ENCODE measurements at regions not wholly inside any gene's neighbourhood (a gene's known extent, or its start where the extent isn't known, plus 50 kb on each side); places are given as distances from the start of the nearest gene placed in this dataset.
"Not testable (repeated sequence)": the region's sequence is repeated elsewhere in the genome, so short reads cannot be mapped to it uniquely, and the experiment has no call there.

DNA sequence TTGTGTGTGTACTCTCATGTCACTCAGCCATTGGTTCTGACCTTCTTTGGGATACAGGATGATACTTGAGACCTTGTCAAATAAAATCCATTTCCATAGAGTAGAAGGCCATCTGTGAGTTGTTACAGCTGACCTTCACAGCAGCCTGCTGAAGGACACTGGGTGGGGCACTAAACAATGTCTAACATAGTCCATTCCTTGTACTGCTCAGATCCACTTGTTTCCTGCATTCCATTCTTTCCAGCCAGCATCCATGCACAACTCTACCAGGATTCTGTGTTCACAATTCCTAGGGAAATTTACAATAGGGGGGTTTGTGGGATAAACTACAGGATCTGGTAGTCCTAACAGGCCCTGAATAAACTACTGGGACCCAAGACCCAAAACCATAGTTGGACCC is 286.4 kb downstream of the RASEF start:
- no peak overlapping the region for H3K9ac ChIP-seq (ENCODE audit: insufficient read depth, low read length, poor library complexity, severe bottlenecking)
- H3K4me2 ChIP-seq (replicated peaks; ENCODE audit: extremely low read depth, low read length, poor library complexity, severe bottlenecking): no peak overlapping the region
- no peak overlapping the region for H3K27ac ChIP-seq (ENCODE audit: low read depth in 1 of 2, low read length in 2 of 2)
- Mint-ChIP-seq H3K27me3 (ENCODE audit: low read depth in 3 of 3) (no peaks in the 10 kb centered on the region), H3K4me1 (no peaks in the 10 kb centered on the region), H3K36me3 (no peaks in the 10 kb centered on the region), H3K9me3 (peaks cover 2 to 15% (median 6%) of the 10 kb centered on the region in 7 donors), H3K27ac (no peak overlapping the region), H3K4me3 (no peak overlapping the region)
- no peaks in the 10 kb centered on the region for H3K27me3 ChIP-seq (ENCODE audit: control insufficient read depth in 2 of 2, insufficient read depth in 2 of 2, low read length in 2 of 2)
- H3K4me3 ChIP-seq (replicated peaks in 1 of 3; ENCODE audit: low read depth in 2 of 3, low read length in 3 of 3): no peak overlapping the region
- no peak for DNase-seq
- intact Hi-C loops (cut with micrococcal nuclease): no loop called here
- no peaks in the 10 kb centered on the region for H4K20me1 ChIP-seq (ENCODE audit: insufficient read depth, low read length)
- no peaks in the 10 kb centered on the region for H3K36me3 ChIP-seq (replicated peaks in 1 of 2; ENCODE audit: control insufficient read depth in 1 of 2, insufficient read depth in 2 of 2, low read length in 2 of 2)
- H3K79me2 ChIP-seq (ENCODE audit: insufficient read depth, low read length): no peaks in the 10 kb centered on the region
- no peak overlapping the region for H2AFZ ChIP-seq (ENCODE audit: insufficient read depth, low read depth, low read length, poor library complexity, severe bottlenecking)
- TF ChIP-seq CTCF (IDR thresholded peaks at IDR 0.05): no peak
- H3K9me3 ChIP-seq (replicated peaks in 1 of 2; ENCODE audit: control insufficient read depth in 1 of 2, insufficient read depth in 1 of 2, low read length in 2 of 2): peaks cover 0 to 4% of the 10 kb centered on the region in 2 donors
- H3K4me1 ChIP-seq (ENCODE audit: control insufficient read depth in 1 of 2, insufficient read depth in 2 of 2, low read length in 2 of 2): no peaks in the 10 kb centered on the region

DNA sequence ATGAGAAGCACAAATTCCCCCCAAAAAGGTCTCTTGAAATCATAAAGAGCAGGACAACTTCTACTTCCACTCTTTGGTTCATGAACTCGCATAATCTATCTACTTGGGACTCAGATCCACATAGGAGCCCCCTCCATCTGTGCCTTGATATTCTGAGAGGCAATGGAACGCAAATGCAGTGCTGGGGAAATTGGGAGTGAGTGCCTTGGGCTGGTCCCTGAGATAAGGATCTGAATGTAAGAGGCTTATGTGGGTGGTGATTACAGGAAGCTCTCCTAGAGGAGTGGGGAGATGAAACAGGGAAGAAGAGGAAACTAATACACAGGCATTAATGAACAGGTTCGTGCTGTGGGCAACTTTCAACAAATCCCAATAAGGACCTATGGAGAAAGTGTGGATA is 285.6 kb downstream of the RASEF start:
- Histone ChIP-seq H3K27ac (ENCODE audit: low read depth in 1 of 2, low read length in 2 of 2) (no peak overlapping the region), H2AFZ (ENCODE audit: insufficient read depth, low read depth, low read length, poor library complexity, severe bottlenecking) (no peak overlapping the region), H3K4me1 (ENCODE audit: control insufficient read depth in 1 of 2, insufficient read depth in 2 of 2, low read length in 2 of 2) (no peaks in the 10 kb centered on the region), H3K4me3 (replicated peaks in 1 of 3; ENCODE audit: low read depth in 2 of 3, low read length in 3 of 3) (no peak overlapping the region), H3K36me3 (replicated peaks in 1 of 2; ENCODE audit: control insufficient read depth in 1 of 2, insufficient read depth in 2 of 2, low read length in 2 of 2) (no peaks in the 10 kb centered on the region), H3K4me2 (replicated peaks; ENCODE audit: extremely low read depth, low read length, poor library complexity, severe bottlenecking) (no peak overlapping the region), H3K79me2 (ENCODE audit: insufficient read depth, low read length) (no peaks in the 10 kb centered on the region), H3K9me3 (replicated peaks in 1 of 2; ENCODE audit: control insufficient read depth in 1 of 2, insufficient read depth in 1 of 2, low read length in 2 of 2) (peaks cover 0 to 4% of the 10 kb centered on the region in 2 donors), H4K20me1 (ENCODE audit: insufficient read depth, low read length) (no peaks in the 10 kb centered on the region), H3K27me3 (ENCODE audit: control insufficient read depth in 2 of 2, insufficient read depth in 2 of 2, low read length in 2 of 2) (no peaks in the 10 kb centered on the region), H3K9ac (ENCODE audit: insufficient read depth, low read length, poor library complexity, severe bottlenecking) (no peak overlapping the region)
- H3K27ac Mint-ChIP-seq: no peak overlapping the region
- DNase-seq: no peak
- H3K4me3 Mint-ChIP-seq: no peak overlapping the region
- WGBS (ENCODE audit: insufficient coverage): 86% methylated on average over 1 of the region's 3 CpGs
- no peaks in the 10 kb centered on the region for H3K36me3 Mint-ChIP-seq
- no peaks in the 10 kb centered on the region for H3K4me1 Mint-ChIP-seq
- no peaks in the 10 kb centered on the region for H3K27me3 Mint-ChIP-seq (ENCODE audit: low read depth in 3 of 3)
- peaks cover 2 to 16% (median 6%) of the 10 kb centered on the region in 7 donors for H3K9me3 Mint-ChIP-seq
- intact Hi-C loops (cut with micrococcal nuclease): no loop called here
- no peak for TF ChIP-seq CTCF (IDR thresholded peaks at IDR 0.05)

GRCh38 chr9:82778923-82779322 is 284.0 kb downstream of the RASEF start:
- H3K27me3 Mint-ChIP-seq (ENCODE audit: low read depth in 3 of 3); H3K4me2 ChIP-seq (replicated peaks; ENCODE audit: extremely low read depth, low read length, poor library complexity, severe bottlenecking); H3K27me3 ChIP-seq (ENCODE audit: control insufficient read depth in 2 of 2, insufficient read depth in 2 of 2, low read length in 2 of 2); H3K4me1 ChIP-seq (ENCODE audit: control insufficient read depth in 1 of 2, insufficient read depth in 2 of 2, low read length in 2 of 2); H3K36me3 Mint-ChIP-seq; H3K36me3 ChIP-seq (replicated peaks in 1 of 2; ENCODE audit: control insufficient read depth in 1 of 2, insufficient read depth in 2 of 2, low read length in 2 of 2); H3K79me2 ChIP-seq (ENCODE audit: insufficient read depth, low read length); H4K20me1 ChIP-seq (ENCODE audit: insufficient read depth, low read length); H3K27ac Mint-ChIP-seq; H3K9me3 ChIP-seq (replicated peaks in 1 of 2; ENCODE audit: control insufficient read depth in 1 of 2, insufficient read depth in 1 of 2, low read length in 2 of 2); H3K4me3 Mint-ChIP-seq; H3K9ac ChIP-seq (ENCODE audit: insufficient read depth, low read length, poor library complexity, severe bottlenecking); H3K4me1 Mint-ChIP-seq; H2AFZ ChIP-seq (ENCODE audit: insufficient read depth, low read depth, low read length, poor library complexity, severe bottlenecking); DNase-seq; intact Hi-C loops (cut with micrococcal nuclease); H3K27ac ChIP-seq (ENCODE audit: low read depth in 1 of 2, low read length in 2 of 2); H3K4me3 ChIP-seq (replicated peaks in 1 of 3; ENCODE audit: low read depth in 2 of 3, low read length in 3 of 3): not testable (repeated sequence)
- 92% methylated on average over 3 of the region's 4 CpGs for WGBS (ENCODE audit: insufficient coverage)
- peaks cover 3 to 12% (median 6%) of the 10 kb centered on the region in 7 donors for H3K9me3 Mint-ChIP-seq

All from CD14-positive monocyte (primary cell).